AG20443 (cell line): ENCODE measurements at regions not wholly inside any gene's neighbourhood (a gene's known extent, or its start where the extent isn't known, plus 50 kb on each side); places are given as distances from the start of the nearest gene placed in this dataset.

Source experiments
- DNase-seq: peaks from one replicate; pipeline ENCODE4 v3.0.0; 2012; ENCODE audit warnings: low spot score, mixed read lengths

DNA sequence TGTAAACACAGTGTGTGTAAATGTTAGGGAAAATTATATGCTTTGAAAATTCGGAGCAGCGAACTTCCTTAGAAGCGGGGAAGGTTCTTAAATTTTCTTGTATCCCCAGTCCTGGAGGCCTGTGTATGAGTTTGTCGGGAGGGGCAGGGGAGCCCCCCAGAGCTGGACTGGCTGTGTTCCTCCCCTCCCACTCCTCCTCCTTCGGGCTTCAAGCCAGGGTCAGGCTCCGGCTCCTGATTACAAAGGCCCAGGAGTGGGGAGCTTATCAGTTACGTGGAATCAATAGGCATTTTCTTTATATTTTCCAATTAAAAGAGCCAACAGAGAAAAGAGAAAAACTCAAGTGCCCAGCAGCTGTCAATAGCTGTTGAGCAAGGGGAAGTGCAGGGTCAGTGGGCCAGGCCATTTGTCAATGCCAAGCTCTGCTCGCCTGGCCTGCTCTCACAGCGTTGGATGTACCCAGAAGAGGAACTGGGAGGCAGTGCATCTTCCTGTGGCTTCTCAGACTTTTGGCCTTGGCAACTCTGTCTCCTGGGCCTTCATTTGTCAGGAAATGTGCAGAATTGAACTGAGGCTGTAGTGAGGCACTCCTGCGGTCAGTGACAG lies 156.9 kb upstream of the PCBD1 start:
- DNase-seq: no peak

DNA sequence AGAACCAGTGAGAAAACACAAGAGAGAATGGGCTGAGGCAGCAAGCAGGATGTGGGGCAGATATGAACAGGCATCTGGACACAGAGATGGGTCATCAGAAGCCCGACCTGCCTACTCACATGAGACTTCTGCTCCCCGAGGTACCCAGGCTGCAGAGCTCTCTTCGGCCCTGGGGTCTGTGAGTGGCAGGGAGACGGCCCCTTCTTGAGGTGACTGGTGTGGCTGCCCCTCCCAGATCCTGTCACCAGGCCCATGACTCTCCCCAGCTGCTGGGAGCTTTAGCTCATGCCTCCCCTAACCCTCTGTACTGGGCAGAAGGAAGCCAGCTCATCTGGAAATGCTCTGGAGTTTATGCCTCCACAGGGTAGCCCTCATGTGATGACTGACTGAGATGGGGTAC lies 157.6 kb upstream of the PCBD1 start:
- DNase-seq: no peak

DNA sequence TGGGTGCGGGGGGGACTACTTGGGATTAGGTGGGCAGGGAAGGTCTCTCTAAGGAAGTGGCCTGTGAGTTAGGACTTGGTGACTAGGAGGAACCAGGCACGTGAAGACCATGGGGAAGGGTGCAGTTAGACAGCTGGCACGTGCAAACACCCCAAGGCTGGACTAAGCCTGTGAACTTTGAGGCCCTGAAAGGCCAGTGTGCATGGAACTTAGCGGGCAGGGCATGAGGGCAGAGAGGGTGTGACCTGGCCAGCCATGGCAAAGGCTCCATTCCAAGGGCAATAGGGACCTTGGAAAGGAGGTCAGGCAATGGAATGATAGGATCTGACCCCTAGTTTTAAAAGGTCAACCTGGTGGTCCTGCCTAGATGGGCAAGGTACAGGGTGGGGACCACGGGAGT lies 158.4 kb upstream of the PCBD1 start:
- DNase-seq: no peak

GRCh38 chr10:71048971-71049615 lies 160.7 kb upstream of the PCBD1 start:
- no peak for DNase-seq

- DNase-seq: no peak
Observed at GRCh38 chr10:71049994-71050393, 161.6 kb upstream of the PCBD1 start.

- no peak for DNase-seq
Observed at GRCh38 chr10:71052076-71052660, 160.2 kb upstream of the UNC5B start.

DNA sequence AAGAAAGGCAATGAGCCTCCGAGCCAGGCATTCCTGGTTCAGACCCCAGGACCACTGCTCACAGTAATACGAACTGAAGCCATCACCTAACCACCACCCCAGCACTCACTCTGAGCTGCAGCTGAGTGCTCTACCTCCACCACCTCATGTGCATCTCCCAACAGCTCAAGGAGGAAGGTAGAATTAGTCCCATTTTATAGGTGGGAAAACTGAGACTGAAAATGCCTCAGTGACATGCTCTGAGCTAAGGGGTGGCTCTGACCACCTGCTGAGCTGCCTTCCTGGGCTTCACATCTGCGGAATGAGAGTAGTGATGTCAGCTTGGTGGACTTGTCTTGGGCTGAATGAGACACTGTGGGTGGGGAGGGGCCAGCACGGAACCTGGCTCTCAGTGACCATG lies 159.7 kb upstream of the UNC5B start:
- DNase-seq: no peak

DNA sequence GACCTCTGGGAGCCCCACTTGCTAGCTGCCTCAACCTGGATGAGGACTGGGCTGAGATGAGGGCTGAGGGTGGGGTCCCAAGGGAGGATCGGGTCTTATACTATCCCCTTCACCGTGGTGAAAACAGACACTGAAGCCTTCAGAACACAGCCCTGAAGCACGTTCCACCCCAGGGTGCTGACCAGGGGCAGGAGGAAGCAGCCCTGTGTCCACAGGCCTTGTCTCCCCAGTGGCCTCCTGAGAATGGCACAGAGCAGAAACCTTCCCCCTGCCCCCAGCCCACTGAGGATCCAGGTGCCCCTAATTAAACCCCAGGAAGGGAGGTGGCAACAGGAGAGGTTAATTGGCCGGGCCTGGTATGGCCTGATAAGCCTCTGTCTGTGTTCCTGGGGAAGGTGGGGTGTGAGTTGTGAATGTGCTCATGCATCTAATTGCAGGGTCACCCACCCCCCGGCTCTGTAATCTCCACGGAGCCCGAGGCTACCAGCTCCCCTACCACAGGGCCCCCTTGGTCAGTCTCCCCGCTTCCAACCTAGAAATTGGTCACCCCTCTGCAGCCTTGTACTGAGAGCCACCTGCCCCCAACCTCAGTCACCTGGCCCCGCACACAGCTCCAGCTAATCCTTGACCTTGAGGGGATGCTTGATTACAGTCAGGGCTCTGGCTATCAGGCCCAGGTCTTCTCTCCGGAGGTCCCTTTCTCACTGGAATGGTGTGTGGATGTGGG lies 159.0 kb upstream of the UNC5B start:
- DNase-seq: no peak

- no peak for DNase-seq
Observed at GRCh38 chr10:71058308-71058707, 154.1 kb upstream of the UNC5B start.

DNA sequence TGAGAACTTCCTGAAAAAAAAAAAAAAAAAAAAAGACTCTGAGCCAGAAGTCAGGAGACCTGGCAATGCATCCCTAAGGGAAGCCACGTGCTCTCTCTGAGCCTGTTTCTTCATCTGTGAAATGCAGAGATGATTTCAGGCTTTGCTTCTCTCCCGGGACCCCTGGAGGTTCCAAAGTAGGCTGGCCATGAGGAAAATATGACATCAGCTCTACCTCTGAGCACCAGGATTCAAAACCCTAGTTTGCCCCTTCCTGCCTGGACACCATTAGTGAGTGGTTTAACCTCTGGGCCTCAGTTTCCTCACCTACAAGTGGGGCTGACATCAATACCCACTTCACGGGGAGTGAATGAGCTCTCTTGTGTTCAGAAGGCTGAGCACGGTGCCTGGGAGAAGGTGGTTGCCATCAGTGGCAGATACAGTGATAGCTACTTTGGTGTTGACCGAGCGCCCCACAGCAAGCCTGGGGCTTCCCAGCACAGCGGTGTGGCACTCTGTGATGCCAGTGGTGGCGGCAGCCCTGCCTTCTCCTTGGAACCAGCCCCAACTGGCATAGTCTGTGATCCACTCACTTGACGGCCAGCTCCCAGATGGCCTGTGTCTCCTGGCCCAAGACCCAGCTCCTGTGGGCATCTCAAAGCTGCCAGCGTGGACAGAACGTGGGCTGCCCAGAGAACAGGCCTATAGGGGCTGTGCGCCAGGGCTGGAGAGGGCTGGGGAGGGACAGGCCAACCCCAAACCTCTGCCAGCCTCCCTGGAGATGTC lies 153.1 kb upstream of the UNC5B start:
- DNase-seq: no peak

GRCh38 chr10:71059943-71060342 lies 152.4 kb upstream of the UNC5B start:
- no peak for DNase-seq

DNA sequence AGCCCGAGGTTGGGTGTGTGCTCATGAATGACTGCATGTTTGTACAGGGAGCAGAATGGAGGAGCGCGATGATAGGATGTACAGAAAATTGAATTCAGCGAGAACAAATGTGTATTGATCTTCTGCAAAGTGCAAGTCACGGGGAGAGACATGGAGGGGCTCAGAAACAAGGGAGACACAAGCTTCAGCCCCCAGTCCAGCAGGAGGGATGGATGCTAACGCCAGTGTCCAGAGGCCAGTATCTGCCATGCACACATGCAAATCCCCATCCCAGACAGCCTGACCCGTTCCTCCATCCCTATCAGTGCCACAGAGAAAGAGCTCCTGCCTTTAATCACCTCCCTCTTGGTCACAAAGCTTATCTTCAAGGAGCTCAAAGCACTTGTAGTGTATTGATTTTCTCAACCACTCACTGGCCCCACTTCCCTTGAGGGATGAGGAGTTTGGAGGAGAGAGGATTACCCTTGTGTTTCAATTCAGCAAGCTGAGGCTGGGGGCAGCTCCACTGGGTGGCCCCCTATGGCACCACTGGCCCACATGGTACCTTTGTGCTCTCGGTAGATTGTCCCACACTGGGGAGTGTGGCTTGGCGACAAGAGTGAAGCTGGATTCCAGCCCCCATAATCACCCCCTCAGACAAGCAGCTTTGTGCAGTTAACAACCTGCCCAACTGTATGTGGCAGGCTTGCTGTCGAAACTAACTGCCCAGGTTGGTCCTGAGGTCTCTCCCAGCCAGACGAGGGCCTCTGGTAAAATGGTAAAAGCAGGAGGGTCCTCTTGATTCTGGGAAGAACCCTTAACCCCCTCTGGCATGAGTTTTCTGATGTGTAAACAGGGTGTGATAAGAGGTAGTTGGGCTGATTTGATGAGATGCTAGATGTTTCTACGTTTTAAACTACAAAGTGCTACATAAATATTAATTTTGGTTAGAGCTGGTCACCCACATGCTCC lies 151.6 kb upstream of the UNC5B start:
- DNase-seq: no peak

DNA sequence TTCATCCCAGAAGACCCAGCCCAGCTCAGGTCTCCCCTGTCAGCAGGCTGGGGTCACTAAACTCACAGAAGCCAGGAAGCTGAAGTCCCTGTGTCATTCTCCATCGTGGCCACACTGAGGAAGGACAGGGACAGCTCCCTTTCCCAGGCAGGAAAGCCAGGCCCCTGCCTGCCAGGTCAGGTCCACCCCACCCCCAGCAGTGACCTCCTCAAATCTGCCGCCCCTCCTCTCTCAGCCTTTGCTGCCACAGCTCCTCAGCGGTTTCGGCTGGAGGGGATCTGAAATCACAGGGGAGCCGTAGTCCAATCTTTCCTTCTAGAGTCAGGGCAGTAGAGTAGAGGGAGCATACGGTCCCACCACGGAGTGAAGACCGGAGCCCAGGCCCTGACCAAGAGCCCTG lies 150.9 kb upstream of the UNC5B start:
- DNase-seq: no peak

GRCh38 chr10:71062156-71062555 lies 150.2 kb upstream of the UNC5B start:
- no peak for DNase-seq

- DNase-seq: no peak
Observed at GRCh38 chr10:71063401-71063800, 149.0 kb upstream of the UNC5B start.

DNA sequence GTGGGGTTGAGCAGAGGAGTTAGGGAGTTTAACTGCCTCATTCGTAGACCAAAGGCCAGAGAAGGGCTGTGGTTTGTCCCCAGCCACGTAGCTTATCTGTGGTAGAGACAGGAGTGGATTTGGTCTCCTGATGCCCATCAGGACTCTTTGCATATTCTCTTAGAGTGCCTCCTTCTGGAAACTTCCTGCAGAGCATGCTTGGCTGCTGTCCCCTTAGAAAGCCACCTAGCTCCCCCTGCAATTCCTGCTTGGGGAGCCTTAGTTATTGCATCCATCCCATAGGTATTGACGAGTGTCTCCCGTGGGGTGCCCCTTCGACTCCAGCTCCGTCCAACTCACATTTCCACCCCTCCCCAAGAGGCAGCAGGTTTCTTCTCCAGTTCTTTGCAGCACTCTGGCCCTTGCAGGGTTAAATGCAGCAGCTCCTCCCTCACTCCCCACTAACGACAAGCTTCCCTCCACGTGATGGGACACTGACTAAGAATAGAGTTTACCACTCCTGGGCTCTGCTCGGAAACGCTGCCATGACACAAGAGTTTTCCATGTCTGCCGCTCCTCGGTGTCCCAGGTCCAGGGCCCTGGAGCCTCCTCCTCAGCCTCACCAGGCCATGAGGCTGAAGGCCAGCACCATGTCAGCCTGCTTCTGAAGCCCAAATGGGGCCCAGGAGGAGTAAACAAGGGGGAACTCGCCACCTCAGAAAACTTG lies 147.8 kb upstream of the UNC5B start:
- DNase-seq: peak; percentile 28

- DNase-seq: no peak
Observed at GRCh38 chr10:71065659-71066058, 146.7 kb upstream of the UNC5B start.

DNA sequence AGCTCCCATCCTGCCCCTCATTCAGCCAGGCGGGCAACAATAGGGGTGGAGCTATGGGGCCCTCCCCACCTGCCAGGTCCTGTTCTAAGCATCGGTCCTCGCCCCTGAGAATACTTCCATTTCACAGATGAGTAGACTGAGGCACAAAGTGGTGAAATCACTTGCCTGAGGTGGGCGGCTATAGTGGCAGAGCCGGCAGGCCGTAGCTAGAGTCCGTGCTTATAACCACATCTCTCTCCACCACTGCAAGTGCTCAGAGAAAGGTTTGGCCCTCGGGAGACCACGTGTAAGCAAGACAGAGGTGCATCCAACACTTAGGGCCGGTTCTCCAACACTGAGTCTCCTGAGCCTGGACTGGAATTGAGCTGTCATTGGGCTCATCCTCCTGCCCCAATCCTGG lies 145.8 kb upstream of the UNC5B start:
- DNase-seq: no peak

- no peak for DNase-seq
Observed at GRCh38 chr10:71067098-71067740, 145.2 kb upstream of the UNC5B start.

- peak; percentile 65 for DNase-seq
Observed at GRCh38 chr10:71068861-71069271, 143.5 kb upstream of the UNC5B start.
